Lung (tissue), 11 donors: ENCODE measurements at regions not wholly inside any gene's neighbourhood (a gene's known extent, or its start where the extent isn't known, plus 50 kb on each side); places are given as distances from the start of the nearest gene placed in this dataset.

ENCODE experiments used
- ATAC-seq: fragments of 200-7000 bp; cut with Tn5 transposase; one replicate; pipeline ENCODE4 v1.9.1; 2020; ENCODE audit warnings: moderate number of reproducible peaks; ENCODE audit not compliant: insufficient read depth, low FRiP score
- DNase-seq, 3 donors: peaks; one replicate each; pipeline ENCODE4 v3.0.0-alpha.2; 2013 to 2017
- H3K27ac ChIP-seq, 2 donors: one replicate each; pipeline ENCODE4 v1.5.1; 2013; ENCODE audit warnings: mild to moderate bottlenecking in 2 of 2, moderate library complexity in 2 of 2, control low read depth in 1 of 2, inconsistent platforms in 1 of 2, low read depth in 1 of 2, low read length in 1 of 2
- H3K27me3 ChIP-seq, 3 donors: one replicate each; pipeline ENCODE4 v1.5.1; 2013; ENCODE audit warnings: low read length in 2 of 3; ENCODE audit not compliant: control insufficient read depth in 3 of 3, insufficient read depth in 3 of 3
- H3K36me3 ChIP-seq, 4 donors: one replicate each; pipeline ENCODE4 v1.5.1; 2013; ENCODE audit warnings: low read length in 4 of 4, mild to moderate bottlenecking in 1 of 4, moderate library complexity in 1 of 4; ENCODE audit not compliant: control insufficient read depth in 4 of 4, insufficient read depth in 4 of 4
- H3K4me1 ChIP-seq, 5 donors: one replicate each; pipeline ENCODE4 v1.5.1; 2013; ENCODE audit warnings: low read length in 5 of 5, mild to moderate bottlenecking in 2 of 5, moderate library complexity in 1 of 5; ENCODE audit not compliant: control insufficient read depth in 5 of 5, insufficient read depth in 5 of 5
- H3K4me3 ChIP-seq: one replicate; pipeline ENCODE4 v1.5.1; 2013; ENCODE audit warnings: mild to moderate bottlenecking, control low read depth, moderate library complexity
- H3K9ac ChIP-seq, 2 donors: one replicate each; pipeline ENCODE4 v1.5.1; 2013; ENCODE audit warnings: low read length in 2 of 2, control low read depth in 1 of 2; ENCODE audit not compliant: insufficient read depth in 1 of 2
- H3K9me3 ChIP-seq, 4 donors: one replicate each; pipeline ENCODE4 v1.5.1; 2013; ENCODE audit warnings: low read length in 3 of 4, mild to moderate bottlenecking in 1 of 4, moderate library complexity in 1 of 4; ENCODE audit not compliant: control insufficient read depth in 4 of 4, insufficient read depth in 3 of 4
- WGBS, 2 donors: extraction: QIAGEN DNeasy Blood & Tissue Kit; methylation state at CpG; one replicate each; pipeline ENCODE4 v1.1.7; 2013; 5-methylcytosine and 5-hydroxymethylcytosine counted together
- TF ChIP-seq, protein P1 (sequence below): IDR thresholded peaks from 2 replicates; pipeline ENCODE4 v1.5.1; 2012; ENCODE audit warnings: mild to moderate bottlenecking; ENCODE audit errors: control extremely low read depth, extremely low read depth
- donor health status: control.
- donor health status: control.
- donor health status: Bipolar disorder and iron deficiency.
- donor health status: healthy.
- donor health status: DM: yes; HTN: yes; CAD: no.

- TF ChIP-seq, protein P1, sequence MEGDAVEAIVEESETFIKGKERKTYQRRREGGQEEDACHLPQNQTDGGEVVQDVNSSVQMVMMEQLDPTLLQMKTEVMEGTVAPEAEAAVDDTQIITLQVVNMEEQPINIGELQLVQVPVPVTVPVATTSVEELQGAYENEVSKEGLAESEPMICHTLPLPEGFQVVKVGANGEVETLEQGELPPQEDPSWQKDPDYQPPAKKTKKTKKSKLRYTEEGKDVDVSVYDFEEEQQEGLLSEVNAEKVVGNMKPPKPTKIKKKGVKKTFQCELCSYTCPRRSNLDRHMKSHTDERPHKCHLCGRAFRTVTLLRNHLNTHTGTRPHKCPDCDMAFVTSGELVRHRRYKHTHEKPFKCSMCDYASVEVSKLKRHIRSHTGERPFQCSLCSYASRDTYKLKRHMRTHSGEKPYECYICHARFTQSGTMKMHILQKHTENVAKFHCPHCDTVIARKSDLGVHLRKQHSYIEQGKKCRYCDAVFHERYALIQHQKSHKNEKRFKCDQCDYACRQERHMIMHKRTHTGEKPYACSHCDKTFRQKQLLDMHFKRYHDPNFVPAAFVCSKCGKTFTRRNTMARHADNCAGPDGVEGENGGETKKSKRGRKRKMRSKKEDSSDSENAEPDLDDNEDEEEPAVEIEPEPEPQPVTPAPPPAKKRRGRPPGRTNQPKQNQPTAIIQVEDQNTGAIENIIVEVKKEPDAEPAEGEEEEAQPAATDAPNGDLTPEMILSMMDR, result no peak
- 82 to 88% methylated on average over 1 of the region's 1 CpG for WGBS, 2 donors
- no peaks in the 10 kb centered on the region for H3K27me3 ChIP-seq
- H3K4me1 ChIP-seq, result no peaks in the 10 kb centered on the region
- ATAC-seq (no peak), DNase-seq (no peak)
- H3K36me3 ChIP-seq, result no peaks in the 10 kb centered on the region
- H3K9ac ChIP-seq, result no peak overlapping the region
- H3K4me3 ChIP-seq, result no peak overlapping the region
- no peak overlapping the region for H3K27ac ChIP-seq
- no peaks in the 10 kb centered on the region for H3K9me3 ChIP-seq
These were observed 199.1 kb upstream of the BTBD3 start for GRCh38 chr20:11718474-11719094.

DNA sequence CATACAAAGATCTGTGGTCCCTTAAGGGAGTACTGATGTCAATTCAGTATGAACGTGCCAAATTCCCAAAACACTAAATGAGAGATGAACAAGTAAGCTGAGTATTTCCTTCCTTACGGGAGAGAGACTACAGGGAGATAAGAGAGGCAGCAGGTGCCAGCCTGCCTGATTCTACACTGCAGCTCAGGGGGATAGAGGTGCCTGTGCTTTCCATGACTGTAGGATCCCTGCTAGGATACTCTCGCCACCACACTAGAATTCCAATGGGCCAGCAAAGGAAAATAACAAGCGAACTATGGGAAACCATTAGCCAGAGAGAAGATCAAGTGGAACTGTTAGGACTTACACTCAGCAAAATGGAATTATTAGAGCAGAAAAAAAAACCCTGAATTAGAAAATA, 198.5 kb upstream of the BTBD3 start:
- WGBS, 2 donors, result 64 to 77% methylated on average over 4 of the region's 4 CpGs
- no peak overlapping the region for H3K4me3 ChIP-seq
- TF ChIP-seq, protein P1, result no peak
- DNase-seq (no peak), ATAC-seq (no peak)
- no peaks in the 10 kb centered on the region for H3K9me3 ChIP-seq
- no peak overlapping the region for H3K9ac ChIP-seq
- H3K27me3 ChIP-seq, result no peaks in the 10 kb centered on the region
- no peak overlapping the region for H3K27ac ChIP-seq
- H3K4me1 ChIP-seq, result no peaks in the 10 kb centered on the region
- no peaks in the 10 kb centered on the region for H3K36me3 ChIP-seq

- H3K9me3 ChIP-seq, result no peaks in the 10 kb centered on the region
- H3K4me3 ChIP-seq, result no peak overlapping the region
- no peak overlapping the region for H3K9ac ChIP-seq
- no peak overlapping the region for H3K27ac ChIP-seq
- 88 to 97% methylated on average over 2 of the region's 2 CpGs for WGBS, 2 donors
- DNase-seq (no peak), ATAC-seq (no peak)
- no peaks in the 10 kb centered on the region for H3K4me1 ChIP-seq
- no peaks in the 10 kb centered on the region for H3K27me3 ChIP-seq
- TF ChIP-seq, protein P1, result no peak
- H3K36me3 ChIP-seq, result no peaks in the 10 kb centered on the region
These were observed 196.3 kb upstream of the BTBD3 start for GRCh38 chr20:11721411-11721810.

- H3K36me3 ChIP-seq, result no peaks in the 10 kb centered on the region
- DNase-seq (no peak), ATAC-seq (no peak)
- H3K9me3 ChIP-seq, result peaks cover 0 to 3% (median 0%) of the 10 kb centered on the region in 4 donors
- H3K27me3 ChIP-seq, result no peaks in the 10 kb centered on the region
- no peaks in the 10 kb centered on the region for H3K4me1 ChIP-seq
- 70 to 89% methylated on average over 3 of the region's 3 CpGs for WGBS, 2 donors
- TF ChIP-seq, protein P1, result no peak
- no peak overlapping the region for H3K9ac ChIP-seq
- no peak overlapping the region for H3K27ac ChIP-seq
- H3K4me3 ChIP-seq, result no peak overlapping the region
These were observed 193.6 kb upstream of the BTBD3 start for GRCh38 chr20:11724097-11724496.
